AG09319 (cell line): ENCODE measurements at regions not wholly inside any gene's neighbourhood (a gene's known extent, or its start where the extent isn't known, plus 50 kb on each side); places are given as distances from the start of the nearest gene placed in this dataset.

Experiments
- DNase-seq: peaks from one replicate; pipeline ENCODE4 v3.0.0-alpha.2; 2010; ENCODE audit warnings: low read depth; ENCODE audit errors: extremely low read depth
- TF ChIP-seq, protein P1 (sequence below): IDR thresholded peaks from 2 replicates; pipeline ENCODE4 v1.5.1; 2011; ENCODE audit warnings: low read depth, mild to moderate bottlenecking, inconsistent platforms, low read length, moderate library complexity

DNA sequence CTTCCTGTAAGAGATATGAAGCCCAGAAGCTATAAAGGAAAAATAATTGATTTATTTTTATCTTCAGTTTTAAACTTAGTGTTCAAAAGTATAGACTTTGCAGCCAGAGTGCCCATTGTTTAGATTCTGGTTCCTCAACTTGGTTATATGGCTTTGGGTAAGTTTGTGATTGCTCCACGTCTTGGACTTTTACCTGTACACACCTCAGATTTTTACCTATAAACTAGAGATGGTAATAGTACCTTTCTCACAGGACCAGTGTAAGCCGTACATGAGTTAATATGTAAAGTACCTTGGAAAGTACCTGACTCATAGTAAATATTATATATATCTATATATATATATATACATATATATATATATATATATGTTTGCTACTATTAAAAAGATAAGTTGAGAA lies 283.8 kb downstream of the RAP2B start:
- no peak for DNase-seq
- TF ChIP-seq, protein P1, sequence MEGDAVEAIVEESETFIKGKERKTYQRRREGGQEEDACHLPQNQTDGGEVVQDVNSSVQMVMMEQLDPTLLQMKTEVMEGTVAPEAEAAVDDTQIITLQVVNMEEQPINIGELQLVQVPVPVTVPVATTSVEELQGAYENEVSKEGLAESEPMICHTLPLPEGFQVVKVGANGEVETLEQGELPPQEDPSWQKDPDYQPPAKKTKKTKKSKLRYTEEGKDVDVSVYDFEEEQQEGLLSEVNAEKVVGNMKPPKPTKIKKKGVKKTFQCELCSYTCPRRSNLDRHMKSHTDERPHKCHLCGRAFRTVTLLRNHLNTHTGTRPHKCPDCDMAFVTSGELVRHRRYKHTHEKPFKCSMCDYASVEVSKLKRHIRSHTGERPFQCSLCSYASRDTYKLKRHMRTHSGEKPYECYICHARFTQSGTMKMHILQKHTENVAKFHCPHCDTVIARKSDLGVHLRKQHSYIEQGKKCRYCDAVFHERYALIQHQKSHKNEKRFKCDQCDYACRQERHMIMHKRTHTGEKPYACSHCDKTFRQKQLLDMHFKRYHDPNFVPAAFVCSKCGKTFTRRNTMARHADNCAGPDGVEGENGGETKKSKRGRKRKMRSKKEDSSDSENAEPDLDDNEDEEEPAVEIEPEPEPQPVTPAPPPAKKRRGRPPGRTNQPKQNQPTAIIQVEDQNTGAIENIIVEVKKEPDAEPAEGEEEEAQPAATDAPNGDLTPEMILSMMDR: no peak

DNA sequence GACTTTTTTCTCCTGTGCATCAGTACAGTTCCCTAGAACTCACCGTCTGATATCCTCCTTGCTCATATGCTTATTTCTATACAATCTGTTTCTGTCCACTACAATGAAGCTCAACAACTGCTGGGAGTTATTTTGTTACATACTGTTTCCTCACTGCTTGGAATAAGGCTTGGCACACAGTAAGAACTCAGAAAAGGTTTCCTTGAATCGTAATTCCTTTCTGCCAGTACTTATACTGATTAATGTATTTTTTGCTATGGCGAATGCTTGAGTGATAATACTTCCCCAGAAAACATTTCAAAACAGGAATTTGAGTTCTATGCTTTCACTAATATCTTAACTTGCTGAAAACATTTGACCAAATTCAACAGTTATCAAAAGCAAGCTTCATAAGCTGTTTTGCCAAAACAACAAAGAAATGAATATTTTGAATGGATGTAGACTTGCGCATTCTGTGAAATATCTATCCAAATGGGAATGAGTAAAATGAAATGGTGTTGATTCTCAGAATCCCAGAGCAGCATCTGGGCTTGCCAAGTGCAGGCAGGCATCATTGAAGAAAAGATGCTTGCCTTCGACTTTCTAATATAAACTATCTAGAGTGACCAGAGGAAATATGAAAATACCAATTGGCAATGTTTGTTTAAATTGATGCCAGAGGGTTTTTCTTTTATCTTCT lies 286.3 kb downstream of the RAP2B start:
- TF ChIP-seq, protein P1: no peak
- DNase-seq: no peak

DNA sequence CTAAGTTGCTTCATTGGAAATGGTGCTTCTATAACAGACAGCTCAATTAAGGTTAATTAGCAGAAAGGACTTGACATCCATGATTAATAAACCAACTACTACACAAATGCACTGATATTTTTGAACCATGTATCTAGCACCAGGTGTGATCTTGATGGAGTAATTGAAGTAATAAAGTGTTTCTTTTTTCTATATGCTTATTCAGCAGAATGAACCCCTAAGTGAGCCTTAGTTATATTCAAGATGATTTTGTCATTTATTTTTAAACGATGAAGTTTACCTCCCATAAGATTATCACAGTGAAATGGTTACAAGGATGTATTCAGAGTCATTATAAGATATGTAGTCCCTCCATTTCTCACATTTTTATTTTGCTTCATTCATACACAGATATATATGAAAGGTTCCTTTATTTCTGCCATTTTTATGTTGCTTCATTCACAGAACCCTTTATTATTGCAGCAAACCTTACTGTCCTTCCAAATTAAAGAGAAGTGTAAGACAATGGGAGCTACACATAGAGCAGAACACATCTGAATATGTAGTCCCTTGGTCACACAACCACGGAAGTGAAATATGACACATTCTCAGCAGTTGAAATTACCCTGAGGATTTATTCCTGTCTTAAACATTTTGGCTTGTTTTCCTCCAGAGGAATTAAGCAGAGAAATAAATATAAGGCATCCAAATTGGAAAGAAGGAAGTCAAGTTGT lies 295.0 kb downstream of the RAP2B start:
- TF ChIP-seq, protein P1: no peak
- no peak for DNase-seq

DNA sequence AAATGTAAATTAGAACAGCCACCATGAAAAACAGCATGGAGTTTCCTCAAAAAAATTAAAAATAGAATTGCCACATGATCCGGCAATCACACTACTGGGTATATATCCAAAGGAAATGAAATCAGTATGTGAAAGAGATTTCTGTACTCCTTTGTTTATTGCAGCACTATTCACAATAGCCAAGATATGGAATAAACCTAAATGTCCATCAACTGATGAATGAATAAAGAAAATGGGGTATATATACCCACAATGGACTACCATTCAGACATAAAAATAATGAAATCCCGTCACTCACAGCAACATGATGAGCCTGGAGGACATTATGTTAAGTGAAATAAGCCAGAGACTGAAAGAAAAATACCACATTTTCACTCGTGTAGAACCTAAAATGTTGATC lies 296.9 kb downstream of the RAP2B start:
- DNase-seq: no peak
- TF ChIP-seq, protein P1: no peak

DNA sequence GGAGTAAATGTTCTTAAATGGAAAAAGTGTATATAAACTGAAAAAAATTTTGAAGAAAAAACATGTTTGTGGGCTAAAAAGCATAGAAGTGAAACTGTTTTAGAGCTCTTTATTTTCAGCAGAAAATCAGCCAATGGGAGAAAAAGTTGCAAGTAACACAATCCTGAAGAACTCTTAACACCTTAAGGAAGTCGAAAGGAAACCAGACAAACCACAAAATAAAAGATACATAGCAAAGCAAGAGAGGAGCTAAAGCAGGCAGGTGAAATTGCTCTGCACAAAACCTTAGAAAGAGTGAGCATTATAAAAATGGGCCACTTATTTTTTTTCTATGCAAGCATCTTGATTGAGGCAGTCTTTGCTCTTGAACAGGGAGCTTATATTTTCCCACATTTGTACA lies 300.5 kb downstream of the RAP2B start:
- TF ChIP-seq, protein P1: no peak
- DNase-seq: no peak

DNA sequence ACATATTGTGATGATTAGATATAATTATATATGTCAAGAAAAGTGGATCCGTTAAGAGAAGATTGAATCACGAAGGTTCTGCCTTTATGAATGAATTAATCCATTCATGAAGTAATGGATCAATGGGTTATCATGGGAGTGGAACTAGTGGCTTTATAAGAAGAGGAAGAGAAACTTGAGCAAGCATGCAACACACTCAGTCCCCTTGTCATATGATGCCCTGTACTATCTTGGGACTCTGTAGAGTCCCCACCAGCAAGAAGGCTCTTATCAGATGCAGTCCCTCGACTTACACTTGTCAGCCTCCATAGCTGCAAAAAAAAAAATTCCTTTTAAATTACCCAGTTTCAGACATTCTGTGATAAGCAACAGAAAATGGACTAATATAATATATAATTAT lies 301.9 kb downstream of the RAP2B start:
- TF ChIP-seq, protein P1: no peak
- no peak for DNase-seq

DNA sequence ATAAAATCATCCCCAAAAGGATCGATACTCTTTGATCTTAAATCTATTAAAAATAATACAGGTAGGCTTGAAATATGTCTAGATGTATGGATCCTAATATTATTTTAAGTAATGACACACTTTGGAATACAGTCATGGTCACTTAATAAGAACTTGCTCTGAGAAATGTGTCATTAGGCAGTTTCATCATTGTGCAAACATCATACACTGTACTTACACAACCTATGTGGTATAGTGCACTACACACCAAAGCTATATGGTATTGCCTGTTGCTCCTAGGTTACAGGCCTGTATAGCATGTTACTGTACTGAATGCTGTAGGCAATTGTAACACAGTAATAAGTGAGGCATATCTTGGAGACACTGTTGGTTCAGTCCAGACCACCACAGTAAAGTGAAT lies 307.1 kb downstream of the RAP2B start:
- TF ChIP-seq, protein P1: no peak
- DNase-seq: no peak
